ENCODE measurements at regions not wholly inside any gene's neighbourhood (a gene's known extent, or its start where the extent isn't known, plus 50 kb on each side); places are given as distances from the start of the nearest gene placed in this dataset.
"Not testable (repeated sequence)": the region's sequence is repeated elsewhere in the genome, so short reads cannot be mapped to it uniquely, and the experiment has no call there.

DNA sequence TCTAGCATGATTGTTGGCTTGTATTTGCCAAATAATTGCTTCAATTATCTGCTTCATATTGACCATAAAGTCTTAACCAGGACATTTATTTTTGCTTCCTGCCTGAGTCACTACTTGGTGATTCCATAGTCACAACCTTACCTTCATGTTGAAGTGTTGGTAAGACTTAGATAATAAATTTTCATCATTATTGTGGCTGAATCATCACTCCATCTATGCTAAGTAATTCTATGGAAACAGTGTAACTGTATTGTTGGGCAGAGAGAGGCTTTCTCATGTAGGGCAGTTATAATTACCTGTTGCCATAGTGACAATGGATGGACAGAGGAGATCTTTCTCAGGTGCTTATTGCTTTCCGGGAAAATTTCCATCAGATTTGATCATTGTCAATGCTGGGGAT, 330.7 kb upstream of the LRRC3B start:
- no peak for DNase-seq

DNA sequence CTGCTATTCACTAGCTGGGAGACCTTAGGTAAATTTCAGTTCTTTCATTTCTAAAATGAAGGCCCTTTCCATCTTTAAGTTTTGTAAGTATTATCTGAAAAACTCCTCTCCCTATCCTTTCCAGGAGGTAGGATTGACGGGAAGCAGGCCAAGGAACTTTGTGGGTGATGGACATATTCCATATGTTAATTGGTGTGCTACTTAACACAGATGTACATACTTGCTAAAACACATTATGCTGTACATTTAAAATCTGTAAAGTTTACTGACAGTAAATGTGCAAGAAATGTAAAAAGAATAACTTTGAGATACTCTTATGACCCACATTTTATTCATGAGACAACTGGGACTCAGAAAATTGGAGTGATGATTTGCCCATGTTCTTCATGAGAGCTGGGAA, 329.8 kb upstream of the LRRC3B start:
- no peak for DNase-seq

DNA sequence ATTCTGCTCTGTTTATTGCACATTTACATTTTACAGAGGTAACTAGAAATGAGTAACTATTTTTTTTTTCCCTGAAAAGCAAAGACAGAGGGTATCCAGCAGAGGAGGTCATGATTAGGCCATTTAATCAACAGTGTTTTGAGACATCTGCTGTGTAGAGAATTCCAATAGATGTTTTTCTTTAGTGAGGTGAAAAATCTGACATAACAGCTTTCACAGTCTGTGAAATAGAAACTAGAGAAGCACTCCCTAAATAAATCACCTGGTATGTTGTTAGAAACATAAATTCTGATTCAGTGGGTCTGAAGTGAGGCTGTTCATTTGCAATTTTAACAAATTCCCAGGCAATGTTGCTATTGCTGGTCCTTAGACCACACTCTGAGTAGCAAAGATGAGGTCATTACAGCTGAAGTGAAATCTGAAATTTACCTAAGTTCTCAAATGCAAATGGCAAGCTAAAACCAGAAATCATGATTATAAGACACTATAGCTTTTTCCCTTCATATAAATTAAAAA, 329.2 kb upstream of the LRRC3B start:
- no peak for DNase-seq

DNA sequence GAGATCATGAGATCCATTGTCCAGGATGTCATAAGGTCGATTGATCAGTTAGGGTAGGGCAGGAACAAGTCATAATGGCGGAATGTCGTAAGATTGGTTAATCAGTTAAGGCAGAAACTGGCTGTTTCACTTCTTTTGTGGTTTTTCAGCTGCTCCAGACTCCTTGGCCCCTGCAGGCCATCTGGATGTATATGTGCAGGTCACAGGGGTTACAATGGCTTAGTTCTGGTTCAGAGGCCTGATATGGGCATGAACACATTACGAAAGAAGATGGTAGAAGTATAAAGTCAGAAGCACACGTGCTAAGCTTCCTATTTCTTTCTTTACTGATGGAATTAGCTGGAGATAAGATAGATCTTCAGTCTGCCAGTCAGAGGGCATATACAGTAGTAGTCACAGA, 315.4 kb upstream of the LRRC3B start:
- no peak for DNase-seq

DNA sequence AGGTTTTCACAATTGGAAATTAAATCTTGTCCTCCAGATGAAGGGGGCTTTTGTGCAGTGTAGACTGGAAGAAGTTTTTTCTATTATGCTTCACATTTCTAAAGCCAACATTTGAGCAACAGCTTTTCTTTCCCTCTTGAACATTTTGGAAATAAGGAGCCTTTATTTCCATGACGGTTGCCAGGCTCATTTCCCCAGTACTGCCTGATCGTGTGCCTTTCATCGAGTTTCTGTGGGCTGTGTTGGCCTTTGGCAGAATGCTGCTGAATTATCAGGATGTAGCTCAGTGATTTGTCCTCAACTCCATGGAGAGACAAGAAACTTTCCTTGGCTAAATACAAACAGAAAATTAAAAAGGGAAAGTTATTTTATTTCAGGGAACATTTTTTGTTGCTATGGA, 314.8 kb upstream of the LRRC3B start:
- no peak for DNase-seq

DNA sequence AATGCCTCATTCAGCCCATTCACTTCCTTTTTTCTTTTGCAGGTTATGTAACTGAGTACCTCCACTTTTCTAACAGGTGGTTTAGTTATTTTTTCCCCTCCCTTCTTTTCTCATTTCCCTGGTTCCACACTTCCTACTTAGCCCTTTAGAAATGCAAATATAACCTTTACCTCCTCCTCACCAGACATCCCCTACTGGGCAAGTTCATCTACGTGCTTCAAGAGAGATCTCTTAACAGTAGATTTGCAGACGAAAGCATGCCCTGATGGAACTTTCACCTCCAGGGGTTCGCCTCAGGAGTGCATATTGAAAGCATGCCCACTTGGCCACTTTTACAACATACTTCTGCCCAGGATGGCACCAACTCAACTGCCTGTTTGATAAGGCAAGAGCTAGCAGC, 314.1 kb upstream of the LRRC3B start:
- no peak for DNase-seq

DNA sequence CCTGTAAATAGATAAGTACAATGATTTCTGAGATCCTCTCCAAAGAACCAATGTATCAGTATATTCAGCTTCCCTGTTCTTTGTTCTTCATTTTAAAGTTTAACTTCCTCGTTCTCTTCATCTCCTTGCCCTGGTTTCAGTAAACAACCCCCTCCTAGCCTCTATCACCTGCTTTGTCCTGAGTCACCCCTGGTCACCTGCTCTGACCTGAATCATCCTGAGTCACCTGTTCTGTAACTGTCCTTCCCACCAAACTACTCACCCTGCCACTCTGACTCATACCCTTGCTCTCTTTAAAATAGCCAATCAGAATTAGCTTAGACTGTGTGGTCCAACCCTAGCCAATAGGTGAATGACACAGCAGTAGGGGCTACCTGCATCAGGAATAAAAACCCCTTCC, 313.0 kb upstream of the LRRC3B start:
- not testable (repeated sequence) for DNase-seq

DNA sequence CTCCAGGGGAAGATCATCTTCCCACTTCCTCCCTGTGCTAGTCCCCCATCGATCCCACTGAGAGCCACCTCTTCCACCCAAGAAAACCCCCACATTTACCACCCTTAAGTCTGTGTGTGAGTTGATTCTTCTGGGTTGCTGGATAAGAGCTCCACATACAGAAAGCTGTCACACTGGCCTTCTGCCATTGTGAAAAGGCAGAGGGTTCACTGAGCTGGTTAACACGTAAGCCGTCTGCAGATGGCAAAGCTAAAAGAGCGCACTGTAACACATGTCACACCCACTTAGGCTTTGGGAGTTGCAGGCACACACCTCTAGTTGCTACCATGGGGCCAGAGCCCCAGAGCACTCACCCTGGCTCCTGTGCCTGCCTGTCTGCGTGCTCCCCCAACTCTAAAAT, 309.8 kb upstream of the LRRC3B start:
- no peak for DNase-seq

DNA sequence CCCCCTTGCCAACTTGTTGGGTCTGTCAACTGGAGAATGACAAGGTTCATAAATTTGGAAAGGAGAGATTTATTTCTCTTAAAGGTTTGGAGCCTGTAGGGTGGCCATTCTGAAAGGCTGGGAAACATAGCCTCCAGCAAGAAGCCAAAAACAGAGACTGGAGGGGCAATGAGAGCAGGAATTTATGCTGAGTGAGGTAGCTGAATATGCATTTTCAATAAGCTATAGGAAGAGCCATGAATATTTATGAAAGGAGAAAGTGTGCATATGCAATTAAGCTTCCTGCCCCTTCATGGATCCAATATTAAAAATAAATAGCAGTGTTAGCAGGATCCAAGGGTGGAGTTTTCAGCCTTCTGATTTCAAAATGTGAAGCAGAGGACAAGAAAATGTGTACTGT, 306.1 kb upstream of the LRRC3B start:
- no peak for DNase-seq

DNA sequence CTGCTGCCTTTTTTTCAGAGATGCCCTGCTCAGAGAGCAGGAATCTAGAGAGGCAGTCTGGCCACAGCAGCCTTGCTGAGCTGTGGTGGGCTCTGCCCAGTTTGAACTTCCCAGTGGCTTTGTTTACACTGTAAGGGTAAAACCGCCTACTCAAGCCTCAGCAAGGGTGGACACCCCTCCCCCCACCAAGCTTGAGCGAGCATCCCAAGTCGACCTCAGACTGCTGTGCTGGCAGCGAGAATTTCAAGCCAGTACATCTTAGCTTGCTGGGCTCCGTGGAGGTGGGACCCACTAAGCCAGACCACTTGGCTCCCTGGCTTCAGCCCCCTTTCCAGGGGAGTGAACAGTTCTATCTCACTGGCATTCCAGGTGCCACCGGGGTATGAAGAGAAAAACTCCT, 298.8 kb upstream of the LRRC3B start:
- not testable (repeated sequence) for DNase-seq

DNA sequence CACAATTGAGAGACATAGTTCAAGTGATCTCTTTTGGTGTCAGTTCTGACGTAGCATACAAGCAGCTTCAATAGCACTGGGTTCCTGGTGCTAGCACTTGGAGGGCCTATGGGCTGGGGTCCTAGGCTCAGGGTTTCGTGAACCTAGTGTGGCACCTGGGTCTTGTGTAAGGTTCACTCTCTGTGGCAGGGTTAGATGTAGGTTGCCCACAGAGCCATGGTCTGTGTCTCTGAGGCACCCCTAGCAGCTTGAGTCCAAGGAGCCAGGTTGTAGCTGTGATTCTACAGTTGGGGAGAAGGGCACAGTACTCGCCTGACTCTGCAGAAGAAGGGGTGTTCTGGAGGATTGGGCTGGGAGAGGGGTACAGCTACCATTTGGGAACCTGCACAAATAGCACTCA, 282.6 kb upstream of the LRRC3B start:
- DNase-seq: no peak

DNA sequence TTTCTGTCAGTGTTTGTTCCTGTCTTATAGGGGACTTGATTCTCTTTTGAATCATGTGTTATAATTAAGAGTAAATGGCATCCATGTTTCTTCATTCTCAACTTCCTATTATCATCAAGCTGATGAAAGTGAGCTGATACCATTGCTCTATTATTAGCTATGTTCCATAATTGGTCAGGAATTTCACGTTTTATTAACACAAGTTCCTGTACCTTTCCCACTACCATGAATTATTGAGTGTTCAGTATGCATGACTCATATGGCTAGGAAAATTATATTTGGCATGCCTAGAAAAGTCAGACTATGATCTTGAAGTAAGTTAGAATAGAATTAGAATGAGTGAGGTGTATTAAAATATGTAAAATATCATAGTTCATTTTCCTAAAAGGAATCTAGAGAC, 278.9 kb upstream of the LRRC3B start:
- DNase-seq: no peak

DNA sequence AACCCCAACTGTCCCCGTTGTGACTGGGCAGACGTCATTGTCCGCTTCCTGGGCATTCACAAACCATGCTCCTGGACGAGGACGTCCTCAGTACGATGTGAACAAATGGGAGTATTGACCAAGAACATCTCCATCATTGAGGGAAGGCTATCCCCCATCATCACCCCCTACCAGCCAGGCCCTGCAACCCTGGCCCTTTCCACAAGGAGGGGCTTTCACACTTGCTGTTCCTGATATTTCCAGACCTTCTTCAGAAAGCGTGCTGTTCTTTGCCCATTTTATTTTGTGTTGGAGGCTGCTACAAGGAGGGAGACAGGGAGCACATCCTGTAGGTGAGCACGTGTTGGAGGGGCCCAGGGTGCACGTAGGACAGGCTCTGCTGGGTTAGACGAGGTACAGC, 277.0 kb upstream of the LRRC3B start:
- DNase-seq: no peak

DNA sequence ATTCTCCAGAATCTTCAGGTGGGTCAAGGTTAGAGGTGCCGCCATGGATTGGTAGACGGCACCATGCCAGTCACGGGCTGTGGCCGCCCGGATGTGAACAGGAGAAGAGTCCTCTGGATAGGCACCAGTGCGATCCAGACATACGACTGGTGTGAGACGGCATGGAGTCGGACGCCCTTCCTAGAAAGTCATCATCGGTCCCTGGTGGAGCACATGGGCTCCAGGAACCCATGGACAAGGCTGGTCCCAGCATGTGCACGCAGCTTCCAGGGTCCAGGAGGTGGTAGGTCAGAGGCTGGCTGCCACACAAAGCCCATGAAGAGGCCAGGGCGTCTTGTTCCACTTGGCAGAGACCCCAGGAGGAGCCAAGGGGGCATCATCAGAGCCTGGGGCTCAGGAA, 276.1 kb upstream of the LRRC3B start:
- no peak for DNase-seq

DNA sequence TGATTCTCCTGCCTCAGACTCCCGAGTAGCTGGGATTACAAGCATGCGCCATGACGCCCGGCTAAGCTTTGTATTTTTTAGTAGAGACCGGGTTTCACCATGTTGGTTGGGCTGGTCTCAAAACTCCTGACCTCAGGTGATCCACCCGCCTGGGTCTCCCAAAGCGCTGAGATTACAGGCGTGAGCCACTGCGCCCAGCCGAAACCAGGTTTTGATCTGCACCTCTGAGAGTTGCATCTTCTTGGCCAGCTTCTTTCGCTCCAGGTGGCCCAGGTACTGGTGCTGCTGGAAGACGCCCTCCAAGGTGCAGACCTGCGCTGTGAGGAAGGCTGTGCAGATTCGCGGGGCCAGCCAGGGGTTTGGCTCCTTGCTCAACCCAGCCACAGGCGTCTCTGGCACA, 275.4 kb upstream of the LRRC3B start:
- no peak for DNase-seq

DNA sequence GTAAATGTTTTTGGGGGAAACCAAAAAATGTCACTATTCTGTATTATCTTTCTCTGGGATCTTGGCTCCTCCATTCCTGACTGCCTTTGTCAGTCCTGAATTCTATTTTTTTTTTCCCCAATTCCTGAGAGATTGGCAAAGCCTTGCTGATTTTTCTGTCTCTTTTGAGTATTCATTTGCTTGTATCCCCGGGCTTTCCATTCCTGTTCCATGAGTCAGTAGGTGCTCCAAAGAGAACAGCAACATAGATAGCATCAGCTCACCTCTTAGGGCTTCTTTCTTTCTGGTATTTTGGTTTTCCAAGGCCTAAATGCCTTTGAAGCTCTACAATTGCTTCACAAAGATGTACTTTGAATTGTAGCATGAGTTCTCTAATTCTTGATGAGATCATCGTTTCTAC, 271.7 kb upstream of the LRRC3B start:
- no peak for DNase-seq

DNA sequence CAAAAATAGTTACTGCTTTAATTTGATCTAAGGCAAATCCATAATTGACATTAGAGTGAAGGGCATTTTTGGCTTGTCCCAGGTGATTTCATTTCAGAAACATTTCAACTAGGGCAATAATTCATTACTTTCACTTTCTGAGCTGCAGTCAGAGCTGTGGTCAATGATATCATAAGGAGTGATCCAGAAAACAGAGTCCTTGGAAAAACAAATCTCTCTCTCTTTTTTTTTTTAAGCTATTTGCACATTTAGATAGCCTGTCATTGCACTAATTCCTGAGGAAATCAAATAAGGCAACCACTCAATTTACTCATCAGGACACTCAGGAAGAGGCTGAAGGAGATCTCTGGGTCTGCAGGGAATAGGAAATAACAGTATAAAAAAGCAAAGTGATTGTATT, 269.5 kb upstream of the LRRC3B start:
- DNase-seq: no peak

DNA sequence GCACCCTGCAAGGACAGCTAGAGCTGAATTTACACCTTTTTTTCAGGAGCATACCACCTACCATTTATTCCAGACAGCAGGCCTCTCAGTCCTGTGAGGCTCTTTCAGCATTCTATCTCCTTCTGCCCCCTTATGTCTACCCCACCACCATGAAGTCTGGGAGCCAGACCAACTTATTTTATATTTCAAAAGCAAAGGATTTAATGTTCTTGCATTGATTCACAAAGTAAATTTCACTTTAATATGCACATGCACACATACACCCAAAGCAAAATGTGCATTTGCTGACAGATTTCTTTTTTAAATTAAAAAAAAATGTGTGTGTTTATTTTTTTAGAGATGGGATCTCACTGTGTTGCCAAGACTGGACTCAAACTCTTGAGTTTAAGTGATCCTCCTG, 264.2 kb upstream of the LRRC3B start:
- no peak for DNase-seq

DNA sequence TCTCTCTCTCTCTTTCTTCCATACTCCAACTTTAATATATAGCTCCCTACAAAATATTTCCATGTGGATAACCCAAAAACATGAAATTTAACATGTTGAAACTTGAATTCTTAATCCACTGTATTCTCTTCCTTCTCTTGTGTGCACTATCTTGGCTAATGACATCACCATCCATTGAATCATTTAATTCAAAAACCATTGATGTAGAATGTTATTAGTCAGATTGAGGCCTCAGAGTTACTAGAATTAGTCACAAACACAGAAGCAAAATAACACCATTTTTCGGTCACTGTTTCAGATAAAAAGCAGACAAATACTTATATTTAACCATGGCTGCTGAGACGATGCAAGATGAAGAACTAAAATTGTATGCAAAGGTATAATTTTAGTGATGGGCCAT, 256.9 kb upstream of the LRRC3B start:
- no peak for DNase-seq

DNA sequence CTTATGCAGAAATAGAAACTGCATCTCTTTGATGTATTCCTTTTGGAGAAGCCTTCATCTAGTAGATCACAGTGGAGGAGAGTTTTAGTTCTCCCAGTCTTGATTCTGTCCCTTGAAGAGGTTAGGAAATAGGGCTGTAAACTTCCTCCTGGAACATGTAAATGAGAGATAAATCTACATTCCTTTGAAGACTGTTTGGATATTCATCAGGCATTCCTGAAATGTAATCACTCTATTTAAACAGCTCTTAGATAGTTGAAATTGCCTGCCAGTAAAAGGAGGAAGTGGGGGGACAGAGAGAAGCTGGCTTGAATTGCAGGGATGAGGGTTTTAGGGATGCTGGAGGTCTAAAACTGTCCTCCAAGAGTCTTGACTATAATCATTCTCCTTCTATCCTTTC, 254.3 kb upstream of the LRRC3B start:
- DNase-seq: no peak

DNA sequence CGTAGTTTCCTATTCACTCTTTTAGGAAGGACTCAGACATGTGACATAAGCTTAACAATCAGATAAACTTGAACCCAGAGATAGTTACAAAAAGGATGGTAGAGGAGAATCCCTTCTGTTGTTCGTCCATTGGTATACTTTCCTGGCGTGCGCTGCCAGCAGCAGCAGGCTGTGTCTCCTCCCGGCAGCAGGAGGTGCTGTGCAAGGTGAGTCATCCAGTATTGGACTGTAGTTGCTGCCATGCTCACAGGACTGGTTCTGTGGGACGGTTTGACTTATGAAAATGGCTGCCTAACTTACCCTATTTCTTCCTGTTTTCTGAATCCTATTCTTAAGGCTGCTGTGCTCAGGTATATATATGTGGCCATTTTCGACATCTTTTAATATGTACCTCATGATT, 253.4 kb upstream of the LRRC3B start:
- DNase-seq: no peak

DNA sequence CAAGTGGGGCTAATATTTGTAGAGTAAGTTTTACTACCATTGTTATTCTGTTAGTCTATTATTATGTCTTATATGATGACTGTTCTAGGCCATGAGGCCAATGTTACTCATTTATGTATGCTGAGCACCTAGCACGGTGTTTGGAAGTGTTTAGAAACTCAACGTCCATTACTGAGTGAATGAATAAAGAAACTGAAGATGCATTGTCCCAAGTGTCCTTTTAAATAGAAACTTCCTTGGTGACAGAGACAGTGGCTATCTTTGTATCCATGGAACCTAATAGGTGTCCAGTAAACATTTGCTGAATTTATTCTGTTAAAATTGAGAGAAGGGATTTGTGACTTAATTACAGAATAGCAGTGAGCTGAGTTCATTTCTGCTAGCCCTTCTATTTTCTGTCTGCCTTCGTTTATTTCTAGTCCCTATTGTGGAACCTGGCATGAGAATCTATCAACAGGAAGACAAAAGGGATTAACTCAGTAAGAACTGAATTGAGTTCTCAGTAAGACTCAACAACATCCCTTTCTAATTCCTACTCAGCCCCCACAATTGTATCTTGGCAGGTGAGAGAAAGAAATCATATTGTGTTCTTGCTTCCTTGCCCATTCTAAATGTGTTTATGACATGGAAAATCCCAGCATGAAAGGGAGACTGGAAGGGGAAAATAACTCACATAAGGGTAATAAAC, 246.6 kb upstream of the LRRC3B start:
- no peak for DNase-seq

DNA sequence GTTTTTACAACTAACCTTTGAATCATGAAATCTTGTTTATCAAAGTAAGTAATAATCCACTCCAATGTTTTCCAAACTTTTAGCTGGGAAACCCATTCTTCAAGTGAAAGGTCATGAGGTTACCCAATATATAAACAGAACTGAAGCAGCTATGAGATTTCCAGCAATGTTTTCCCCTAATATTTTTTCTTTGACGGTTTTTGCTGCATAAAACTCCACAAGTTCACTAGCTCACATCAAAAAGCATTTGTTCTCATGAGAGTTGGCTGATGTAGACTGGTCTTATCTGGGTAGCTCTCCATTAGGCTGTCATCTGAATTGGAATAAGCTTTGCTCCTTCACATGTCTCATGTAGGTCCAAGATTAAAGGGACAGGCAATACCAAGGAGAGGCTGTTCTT, 241.2 kb upstream of the LRRC3B start:
- no peak for DNase-seq

DNA sequence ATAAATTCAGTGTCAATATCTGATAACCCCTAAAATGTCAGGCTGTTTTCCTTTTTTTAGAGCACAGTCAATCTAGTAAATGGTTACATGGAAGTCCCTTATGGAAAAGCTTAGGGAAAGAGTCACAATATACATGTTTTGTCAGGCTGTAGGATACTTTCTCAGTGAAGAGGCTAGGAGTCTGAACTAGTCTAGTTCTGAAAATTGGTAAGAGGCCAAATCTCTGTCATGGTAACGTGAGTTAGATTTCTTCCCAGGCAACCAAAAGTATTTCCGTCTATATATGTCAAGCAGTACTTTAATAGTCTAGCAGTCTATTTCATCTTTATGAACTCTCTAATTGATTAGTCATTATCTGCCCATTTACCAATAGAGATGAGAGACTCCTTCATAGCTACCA, 215.9 kb upstream of the LRRC3B start:
- no peak for DNase-seq

DNA sequence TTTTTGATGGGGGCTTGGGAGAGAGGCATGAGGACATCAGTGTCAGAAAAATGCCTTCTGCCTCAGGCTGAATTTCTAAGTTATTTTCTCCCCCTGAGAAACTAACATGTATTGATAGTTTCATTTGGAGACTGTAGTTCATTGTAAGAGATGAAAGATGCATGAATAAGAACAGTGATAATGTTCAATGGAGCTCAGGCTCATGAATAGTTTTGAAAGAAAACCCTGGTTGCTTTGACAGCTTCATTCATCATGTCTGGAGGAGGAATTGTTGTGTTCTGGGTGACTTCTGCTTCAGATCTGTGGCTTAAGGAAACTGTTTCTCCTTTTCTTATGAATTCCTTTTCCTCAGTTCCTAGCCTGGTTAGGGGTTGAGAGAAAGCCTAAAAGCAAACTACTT, 204.0 kb upstream of the LRRC3B start:
- DNase-seq: no peak

DNA sequence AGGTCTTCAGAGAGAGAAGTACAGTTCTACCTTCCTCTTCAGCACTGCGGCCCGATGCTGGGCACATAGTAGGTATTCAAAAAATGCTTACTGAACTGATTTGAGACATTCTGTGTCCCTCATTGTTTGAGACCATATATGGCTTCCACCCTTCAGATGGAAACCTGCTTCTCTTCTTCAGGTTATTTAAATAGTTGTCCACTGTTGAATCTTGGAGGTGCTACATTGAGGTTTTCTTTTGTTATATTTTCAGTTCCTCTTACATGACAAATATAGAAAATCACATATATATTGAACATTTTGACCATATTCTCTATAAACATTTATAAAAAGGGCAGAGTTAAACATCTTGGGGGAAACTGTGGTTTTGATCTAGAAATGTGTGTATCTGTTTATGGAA, 200.2 kb upstream of the LRRC3B start:
- DNase-seq: no peak
